HepG2 (cell line): ENCODE measurements at regions not wholly inside any gene's neighbourhood (a gene's known extent, or its start where the extent isn't known, plus 50 kb on each side); places are given as distances from the start of the nearest gene placed in this dataset.

Experiments
- ASH2L ChIP-seq: fragments of 300-600, 200-600 bp; sonication (generic); IDR thresholded peaks from 2 replicates; pipeline ENCODE4 v1.7.0; 2017; ENCODE audit warnings: low read depth, mild to moderate bottlenecking, moderate library complexity, mixed read lengths, low read length; ENCODE audit not compliant: insufficient read length
- ATF7 ChIP-seq, 2 experiments: fragments of 450-650 bp in 1 of 2; sonication (generic) in 1 of 2; formaldehyde crosslinking in 1 of 2; IDR thresholded peaks; 2 replicates each; pipeline versions ENCODE4 v1.4.0 to v1.6.1; 2016 to 2020; ENCODE audit warnings: antibody characterized with exemption in 1 of 2, mild to moderate bottlenecking in 1 of 2, missing genetic modification reagents in 1 of 2
- BRD4 ChIP-seq: sonication (generic); formaldehyde crosslinking; IDR thresholded peaks from 2 replicates; pipeline ENCODE4 v1.4.0; 2020; ENCODE audit warnings: missing genetic modification reagents
- FOXK1 ChIP-seq: sonication (generic); formaldehyde crosslinking; IDR thresholded peaks from 2 replicates; pipeline ENCODE4 v1.4.0; 2020; ENCODE audit warnings: low read depth, missing genetic modification reagents, borderline replicate concordance
- HDAC1 ChIP-seq: sonication (generic); formaldehyde crosslinking; IDR thresholded peaks from 2 replicates; pipeline ENCODE4 v1.5.1; 2020; ENCODE audit warnings: mild to moderate bottlenecking, missing genetic modification reagents
- HOXA5 ChIP-seq: sonication (generic); formaldehyde crosslinking; IDR thresholded peaks from 2 replicates; pipeline ENCODE4 v1.4.0; 2020; ENCODE audit warnings: missing genetic modification reagents
- MXD4 ChIP-seq: IDR thresholded peaks from 2 replicates; pipeline ENCODE4 v1.6.1; 2016; ENCODE audit warnings: mild to moderate bottlenecking, missing biosample characterization, missing genetic modification reagents
- SOX6 ChIP-seq, 2 experiments: fragments of 450-650 bp in 1 of 2; sonication (generic) in 1 of 2; formaldehyde crosslinking in 1 of 2; IDR thresholded peaks; 2 replicates each; pipeline versions ENCODE4 v1.4.0 to v1.6.1; 2017 to 2020; ENCODE audit warnings: antibody characterized with exemption in 1 of 2, mild to moderate bottlenecking in 1 of 2, missing genetic modification reagents in 1 of 2
- ZBTB4 ChIP-seq: sonication (generic); formaldehyde crosslinking; IDR thresholded peaks from 2 replicates; pipeline ENCODE4 v1.4.0; 2020; ENCODE audit warnings: missing genetic modification reagents, mild to moderate bottlenecking, borderline replicate concordance
- ZFP91 ChIP-seq: sonication (generic); formaldehyde crosslinking; IDR thresholded peaks from 2 replicates; pipeline ENCODE4 v1.9.0; 2022; ENCODE audit warnings: missing genetic modification reagents, mild to moderate bottlenecking, borderline replicate concordance
- ZFX ChIP-seq: sonication (generic); formaldehyde crosslinking; IDR thresholded peaks from 2 replicates; pipeline ENCODE4 v1.4.0; 2020; ENCODE audit warnings: mild to moderate bottlenecking, low read depth, missing genetic modification reagents, moderate library complexity
- ZFY ChIP-seq: sonication (generic); formaldehyde crosslinking; IDR thresholded peaks from 2 replicates; pipeline ENCODE4 v1.4.0; 2020; ENCODE audit warnings: missing genetic modification reagents
- ZHX1 ChIP-seq: sonication (generic); formaldehyde crosslinking; IDR thresholded peaks from 2 replicates; pipeline ENCODE4 v1.8.1; 2022; ENCODE audit warnings: low read depth, mild to moderate bottlenecking, missing genetic modification reagents
- ZKSCAN5 ChIP-seq: sonication (generic); formaldehyde crosslinking; IDR thresholded peaks from 2 replicates; pipeline ENCODE4 v1.5.1; 2020; ENCODE audit warnings: mild to moderate bottlenecking, missing genetic modification reagents
- ZNF343 ChIP-seq: sonication (generic); formaldehyde crosslinking; IDR thresholded peaks from 2 replicates; pipeline ENCODE4 v1.4.0; 2020; ENCODE audit warnings: mild to moderate bottlenecking, missing genetic modification reagents
- ZNF710 ChIP-seq: sonication (generic); formaldehyde crosslinking; IDR thresholded peaks from 2 replicates; pipeline ENCODE4 v1.5.0; 2020; ENCODE audit warnings: mild to moderate bottlenecking, missing genetic modification reagents, borderline replicate concordance
- ZSCAN25 ChIP-seq: sonication (generic); formaldehyde crosslinking; IDR thresholded peaks from 2 replicates; pipeline ENCODE4 v1.8.0; 2022; ENCODE audit warnings: mild to moderate bottlenecking, missing genetic modification reagents

GRCh38 chrX:65034668-65035445 lies 58.6 kb upstream of the ZC4H2 start, which contains the start of gene ZC3H12B (continued):
- TF ChIP-seq ZNF710 (CRISPR knock-in tag) (no peak), ZFY (CRISPR knock-in tag) (peak; percentile 70), ZFP91 (CRISPR knock-in tag) (peak; percentile 80; the same call in 1 of the 2 replicates), SOX6 (IDR thresholded peaks at IDR 0.05) (no peak), SOX6 (CRISPR knock-in tag; IDR thresholded peaks at IDR 0.05) (peak; percentile 48), ZBTB4 (CRISPR knock-in tag) (no peak), FOXK1 (CRISPR knock-in tag) (no peak), ATF7 (IDR thresholded peaks at IDR 0.05) (no peak), ATF7 (CRISPR knock-in tag; IDR thresholded peaks at IDR 0.05) (no peak), ZNF343 (CRISPR knock-in tag) (no peak), HOXA5 (CRISPR knock-in tag) (no peak), MXD4 (no peak), ZHX1 (CRISPR knock-in tag) (no peak), ZFX (peak; percentile 66), BRD4 (0 out of 2 replicates have a peak, but pooled peaks have one; percentile 20), ZSCAN25 (CRISPR knock-in tag) (peak; percentile 100), ZKSCAN5 (no peak), ASH2L (peak; percentile 38), HDAC1 (CRISPR knock-in tag) (no peak; the same call in 1 of the 2 replicates)
